ENCODE measurements at regions not wholly inside any gene's neighbourhood (a gene's known extent, or its start where the extent isn't known, plus 50 kb on each side); places are given as distances from the start of the nearest gene placed in this dataset.

DNA sequence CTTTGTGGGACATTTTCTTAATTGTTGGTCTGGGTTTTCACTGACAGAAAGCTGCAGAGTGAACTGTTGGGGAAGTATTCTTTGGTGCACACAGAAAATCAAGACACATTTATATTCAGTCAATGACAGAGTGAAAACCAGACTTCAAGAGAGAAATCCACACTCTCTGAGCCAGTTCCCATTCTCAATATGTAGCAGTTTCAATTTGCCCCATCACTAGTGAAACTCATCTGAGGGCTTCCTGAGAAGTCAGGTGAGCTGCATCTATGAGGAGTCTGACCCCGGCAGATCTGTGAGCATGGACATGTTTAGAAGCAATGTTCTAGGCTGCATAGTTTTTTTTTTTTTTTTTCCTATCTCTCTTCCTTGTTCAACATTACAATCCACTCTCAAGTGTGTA, 163.7 kb upstream of the AHR start:
- H2AFZ ChIP-seq (ENCODE audit: control insufficient read depth, low read length) = no peak overlapping the region
- no peak overlapping the region for H3K27ac ChIP-seq (ENCODE audit: control insufficient read depth, insufficient read depth, low read length)
- H3K36me3 ChIP-seq (ENCODE audit: control insufficient read depth in 2 of 2, extremely low read depth in 1 of 2, insufficient read depth in 2 of 2, low read length in 2 of 2) = no peaks in the 10 kb centered on the region
- no peak for FAIRE-seq
- H3K4me3 ChIP-seq (ENCODE audit: control insufficient read depth in 2 of 3, extremely low read depth in 1 of 3, insufficient read depth in 2 of 3, low read depth in 1 of 3, low read length in 3 of 3) = no peak overlapping the region
- no peaks in the 10 kb centered on the region for H3K79me2 ChIP-seq (ENCODE audit: control insufficient read depth, insufficient read depth, low read length)
- H3K4me1 ChIP-seq (ENCODE audit: control insufficient read depth, extremely low read depth, insufficient read depth, low read length) = no peaks in the 10 kb centered on the region
- no peak for TF ChIP-seq EZH2 (IDR thresholded peaks at IDR 0.05; ENCODE audit: low read length)
- TF ChIP-seq, protein P1, sequence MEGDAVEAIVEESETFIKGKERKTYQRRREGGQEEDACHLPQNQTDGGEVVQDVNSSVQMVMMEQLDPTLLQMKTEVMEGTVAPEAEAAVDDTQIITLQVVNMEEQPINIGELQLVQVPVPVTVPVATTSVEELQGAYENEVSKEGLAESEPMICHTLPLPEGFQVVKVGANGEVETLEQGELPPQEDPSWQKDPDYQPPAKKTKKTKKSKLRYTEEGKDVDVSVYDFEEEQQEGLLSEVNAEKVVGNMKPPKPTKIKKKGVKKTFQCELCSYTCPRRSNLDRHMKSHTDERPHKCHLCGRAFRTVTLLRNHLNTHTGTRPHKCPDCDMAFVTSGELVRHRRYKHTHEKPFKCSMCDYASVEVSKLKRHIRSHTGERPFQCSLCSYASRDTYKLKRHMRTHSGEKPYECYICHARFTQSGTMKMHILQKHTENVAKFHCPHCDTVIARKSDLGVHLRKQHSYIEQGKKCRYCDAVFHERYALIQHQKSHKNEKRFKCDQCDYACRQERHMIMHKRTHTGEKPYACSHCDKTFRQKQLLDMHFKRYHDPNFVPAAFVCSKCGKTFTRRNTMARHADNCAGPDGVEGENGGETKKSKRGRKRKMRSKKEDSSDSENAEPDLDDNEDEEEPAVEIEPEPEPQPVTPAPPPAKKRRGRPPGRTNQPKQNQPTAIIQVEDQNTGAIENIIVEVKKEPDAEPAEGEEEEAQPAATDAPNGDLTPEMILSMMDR (optimal IDR thresholded peaks at IDR 0.05 in 1 of 3, IDR thresholded peaks at IDR 0.05 in 1 of 3, conservative IDR thresholded peaks at IDR 0.05 in 1 of 3; ENCODE audit: extremely low read depth in 1 of 3, insufficient read depth in 2 of 3, low read length in 3 of 3) = no peak
- no peaks in the 10 kb centered on the region for H3K9me3 ChIP-seq (ENCODE audit: control insufficient read depth, low read depth, low read length)
- no peak overlapping the region for H3K9ac ChIP-seq (ENCODE audit: control insufficient read depth, extremely low read depth, insufficient read depth, low read length)
- no peaks in the 10 kb centered on the region for H4K20me1 ChIP-seq (ENCODE audit: control insufficient read depth, extremely low read depth, insufficient read depth, low read length)
- no peaks in the 10 kb centered on the region for H3K27me3 ChIP-seq (ENCODE audit: control insufficient read depth, extremely low read depth, insufficient read depth, low read length)
- dilution Hi-C loops (cut with MboI; ENCODE audit: extremely low pct_ligation_motif_present, low sequenced_read_pairs) = no loop called here
- no peaks in the 10 kb centered on the region for H3K9me1 ChIP-seq (ENCODE audit: control insufficient read depth, extremely low read depth, insufficient read depth, low read length)
- DNase-seq (ENCODE audit: low read depth, low spot score) = no peak
- H3K4me2 ChIP-seq (ENCODE audit: control insufficient read depth, extremely low read depth, insufficient read depth, low read depth, low read length) = no peak overlapping the region

DNA sequence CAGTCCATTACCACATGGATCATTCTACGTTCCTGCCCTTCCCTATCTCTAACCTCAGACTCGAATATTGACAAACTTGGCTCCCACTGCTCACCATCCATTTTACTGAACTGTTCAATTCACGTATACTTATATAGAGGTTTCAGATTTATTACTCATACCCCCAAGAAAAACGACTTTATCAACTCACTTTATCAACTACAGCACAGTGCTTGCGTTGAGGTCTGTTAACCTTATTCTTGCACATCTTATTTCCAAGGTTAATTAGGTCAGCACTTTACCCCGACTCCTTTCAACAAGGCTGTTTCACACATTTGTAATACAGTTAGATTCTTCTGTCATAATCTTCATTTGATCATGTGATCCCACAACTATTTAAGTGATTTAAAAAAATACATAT, 162.3 kb upstream of the AHR start:
- no peaks in the 10 kb centered on the region for H3K9me3 ChIP-seq (ENCODE audit: control insufficient read depth, low read depth, low read length)
- no peaks in the 10 kb centered on the region for H4K20me1 ChIP-seq (ENCODE audit: control insufficient read depth, extremely low read depth, insufficient read depth, low read length)
- no peaks in the 10 kb centered on the region for H3K27me3 ChIP-seq (ENCODE audit: control insufficient read depth, extremely low read depth, insufficient read depth, low read length)
- H3K36me3 ChIP-seq (ENCODE audit: control insufficient read depth in 2 of 2, extremely low read depth in 1 of 2, insufficient read depth in 2 of 2, low read length in 2 of 2) = no peaks in the 10 kb centered on the region
- H3K9me1 ChIP-seq (ENCODE audit: control insufficient read depth, extremely low read depth, insufficient read depth, low read length) = no peaks in the 10 kb centered on the region
- H3K9ac ChIP-seq (ENCODE audit: control insufficient read depth, extremely low read depth, insufficient read depth, low read length) = no peak overlapping the region
- TF ChIP-seq EZH2 (IDR thresholded peaks at IDR 0.05; ENCODE audit: low read length) = no peak
- TF ChIP-seq, protein P1 (optimal IDR thresholded peaks at IDR 0.05 in 1 of 3, IDR thresholded peaks at IDR 0.05 in 1 of 3, conservative IDR thresholded peaks at IDR 0.05 in 1 of 3; ENCODE audit: extremely low read depth in 1 of 3, insufficient read depth in 2 of 3, low read length in 3 of 3) = no peak
- no peak overlapping the region for H3K27ac ChIP-seq (ENCODE audit: control insufficient read depth, insufficient read depth, low read length)
- no peaks in the 10 kb centered on the region for H3K79me2 ChIP-seq (ENCODE audit: control insufficient read depth, insufficient read depth, low read length)
- H2AFZ ChIP-seq (ENCODE audit: control insufficient read depth, low read length) = no peak overlapping the region
- dilution Hi-C loops (cut with MboI; ENCODE audit: extremely low pct_ligation_motif_present, low sequenced_read_pairs) = no loop called here
- H3K4me2 ChIP-seq (ENCODE audit: control insufficient read depth, extremely low read depth, insufficient read depth, low read depth, low read length) = no peak overlapping the region
- DNase-seq (ENCODE audit: low read depth, low spot score) (no peak), FAIRE-seq (no peak)
- H3K4me3 ChIP-seq (ENCODE audit: control insufficient read depth in 2 of 3, extremely low read depth in 1 of 3, insufficient read depth in 2 of 3, low read depth in 1 of 3, low read length in 3 of 3) = no peak overlapping the region
- H3K4me1 ChIP-seq (ENCODE audit: control insufficient read depth, extremely low read depth, insufficient read depth, low read length) = peaks cover 12% of the 10 kb centered on the region

Data from keratinocyte (primary cell).